GM12878 (cell line): ENCODE measurements at regions not wholly inside any gene's neighbourhood (a gene's known extent, or its start where the extent isn't known, plus 50 kb on each side); places are given as distances from the start of the nearest gene placed in this dataset.

Experiments used
- BCL3 ChIP-seq: IDR thresholded peaks from 2 replicates; pipeline ENCODE4 v1.6.1; 2011; ENCODE audit warnings: borderline replicate concordance, low read depth, mild to moderate bottlenecking, moderate library complexity, low read length; ENCODE audit not compliant: insufficient read depth, poor library complexity, severe bottlenecking
- BHLHE40 ChIP-seq, 2 experiments: fragments of 450-650 bp in 1 of 2; IDR thresholded peaks; 2 replicates each; pipeline ENCODE4 v1.6.1; 2011 to 2017; ENCODE audit warnings: low read depth in 2 of 2, borderline replicate concordance in 1 of 2, improper control_type of control experiment in 1 of 2, low read length in 1 of 2, mild to moderate bottlenecking in 1 of 2
- CHD4 ChIP-seq: fragments of 200-600 bp; sonication (generic); IDR thresholded peaks from 2 replicates; pipeline ENCODE4 v1.6.1; 2016; ENCODE audit warnings: mild to moderate bottlenecking
- GABPA ChIP-seq: IDR thresholded peaks from 2 replicates; pipeline ENCODE4 v1.6.1; 2014; ENCODE audit warnings: antibody characterized with exemption, low read depth, mild to moderate bottlenecking, inconsistent platforms
- IKZF1 ChIP-seq: fragments of 450-650 bp; conservative IDR thresholded peaks from 2 replicates; pipeline ENCODE4 v1.6.1; 2017; ENCODE audit warnings: antibody characterized with exemption, mild to moderate bottlenecking
- RCOR1 ChIP-seq: conservative IDR thresholded peaks from 2 replicates; pipeline ENCODE4 v1.6.1; 2012; ENCODE audit warnings: low read depth, low read length, improper control_type of control experiment
- SIX5 ChIP-seq: IDR thresholded peaks from 2 replicates; pipeline ENCODE4 v1.6.1; 2011; ENCODE audit warnings: mild to moderate bottlenecking, low read depth, low read length, moderate library complexity; ENCODE audit not compliant: severe bottlenecking
- STAT3 ChIP-seq: IDR thresholded peaks from 2 replicates; pipeline ENCODE4 v1.6.1; 2011; ENCODE audit warnings: low read depth, low read length, improper control_type of control experiment
- ZBTB4 ChIP-seq: fragments of 450-650 bp; formaldehyde crosslinking; IDR thresholded peaks from 2 replicates; pipeline ENCODE4 v1.4.0; 2022; ENCODE audit warnings: mild to moderate bottlenecking, moderate library complexity
- ZNF217 ChIP-seq: fragments of 450-650 bp; IDR thresholded peaks from 2 replicates; pipeline ENCODE4 v1.6.1; 2017; ENCODE audit warnings: antibody characterized with exemption, mild to moderate bottlenecking

- TF ChIP-seq BCL3: no peak
- no peak for TF ChIP-seq IKZF1
- TF ChIP-seq GABPA: no peak
- TF ChIP-seq STAT3: no peak
- no peak for TF ChIP-seq RCOR1
- no peak for TF ChIP-seq BHLHE40 (IDR thresholded peaks at IDR 0.05; ENCODE audit: borderline replicate concordance in 1 of 2, low read depth in 2 of 2, low read length in 1 of 2)
- no peak for TF ChIP-seq ZNF217
- no peak for TF ChIP-seq ZBTB4
- TF ChIP-seq CHD4: no peak
- TF ChIP-seq SIX5: no peak
- TF ChIP-seq, all 136 proteins: peak for 0
Measured at GRCh38 chr12:115135800-115136211, 451.8 kb upstream of the TBX3 start (continued).
